ENCODE measurements at regions not wholly inside any gene's neighbourhood (a gene's known extent, or its start where the extent isn't known, plus 50 kb on each side); places are given as distances from the start of the nearest gene placed in this dataset.
"Not testable (repeated sequence)": the region's sequence is repeated elsewhere in the genome, so short reads cannot be mapped to it uniquely, and the experiment has no call there.

GRCh38 chr10:2189356-2189755 lies 452.0 kb upstream of the ADARB2 start:
- not testable (repeated sequence) for TF ChIP-seq CTCF (conservative IDR thresholded peaks at IDR 0.05); ZFX (IDR thresholded peaks at IDR 0.05)

Measured in C4-2B (cell line).